ENCODE measurements at regions not wholly inside any gene's neighbourhood (a gene's known extent, or its start where the extent isn't known, plus 50 kb on each side); places are given as distances from the start of the nearest gene placed in this dataset.
"Not testable (repeated sequence)": the region's sequence is repeated elsewhere in the genome, so short reads cannot be mapped to it uniquely, and the experiment has no call there.

GRCh38 chr9:109974143-109974917, 194.3 kb downstream of the PALM2AKAP2 start:
- no peak for DNase-seq (ENCODE audit: low spot score)

GRCh38 chr9:109974918-109975276, 194.9 kb downstream of the PALM2AKAP2 start:
- DNase-seq (ENCODE audit: low spot score) = no peak

DNA sequence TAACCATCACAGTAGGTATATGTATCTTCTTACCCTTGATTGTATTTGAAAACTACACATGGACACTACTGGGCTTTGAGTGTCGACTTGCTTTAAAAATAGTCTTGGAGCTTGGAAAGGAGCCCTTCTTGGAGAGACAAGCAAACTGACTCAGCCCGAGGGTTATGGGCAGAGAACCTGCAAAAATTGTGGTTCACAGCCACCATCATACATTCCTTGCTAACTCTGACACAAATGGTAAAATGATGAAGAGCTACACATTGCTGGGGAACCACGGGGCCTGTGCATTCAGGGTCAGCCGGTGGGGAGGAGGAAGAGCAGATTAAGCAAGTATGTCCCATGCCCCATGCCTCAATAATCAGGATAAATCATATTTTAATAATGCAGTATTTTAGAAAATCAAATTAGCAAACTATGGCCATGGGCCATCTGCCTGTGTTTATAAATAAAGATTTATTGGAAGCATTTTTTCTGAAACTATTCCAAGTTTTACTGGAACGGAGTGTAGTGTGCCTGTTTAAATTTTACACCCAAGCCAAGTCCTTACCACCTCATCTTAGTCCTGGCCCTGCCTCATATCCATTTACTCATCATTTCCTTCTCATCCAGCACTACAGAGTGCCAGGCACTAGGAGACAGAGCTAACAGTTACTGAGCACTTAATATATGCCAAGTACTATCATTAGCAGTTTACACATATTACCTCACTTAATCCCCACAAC, 195.7 kb downstream of the PALM2AKAP2 start:
- no peak for DNase-seq (ENCODE audit: low spot score)

GRCh38 chr9:109976303-109976702, 196.3 kb downstream of the PALM2AKAP2 start:
- DNase-seq (ENCODE audit: low spot score) = no peak

DNA sequence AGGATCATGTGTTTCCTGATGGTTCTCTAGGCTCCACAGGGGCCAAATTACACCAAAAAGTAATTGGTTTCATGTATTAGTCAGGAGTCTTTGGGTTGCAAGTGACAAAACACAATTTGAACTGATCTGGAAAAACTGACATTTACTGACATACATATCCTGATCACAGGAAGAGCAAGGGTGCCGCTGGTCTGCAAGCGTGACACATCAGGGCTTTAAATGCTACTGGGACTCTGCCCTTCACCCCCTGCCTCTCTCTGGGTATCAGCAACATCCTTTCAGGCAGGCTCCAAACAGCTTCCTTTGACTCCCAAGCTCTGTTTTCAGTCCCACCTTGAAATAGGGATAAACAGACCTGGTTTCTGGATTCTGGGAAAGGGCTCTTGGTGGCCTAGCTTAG, 197.5 kb downstream of the PALM2AKAP2 start:
- no peak for DNase-seq (ENCODE audit: low spot score)

GRCh38 chr9:109981091-109981490, 201.1 kb downstream of the PALM2AKAP2 start:
- DNase-seq (ENCODE audit: low spot score) = no peak

DNA sequence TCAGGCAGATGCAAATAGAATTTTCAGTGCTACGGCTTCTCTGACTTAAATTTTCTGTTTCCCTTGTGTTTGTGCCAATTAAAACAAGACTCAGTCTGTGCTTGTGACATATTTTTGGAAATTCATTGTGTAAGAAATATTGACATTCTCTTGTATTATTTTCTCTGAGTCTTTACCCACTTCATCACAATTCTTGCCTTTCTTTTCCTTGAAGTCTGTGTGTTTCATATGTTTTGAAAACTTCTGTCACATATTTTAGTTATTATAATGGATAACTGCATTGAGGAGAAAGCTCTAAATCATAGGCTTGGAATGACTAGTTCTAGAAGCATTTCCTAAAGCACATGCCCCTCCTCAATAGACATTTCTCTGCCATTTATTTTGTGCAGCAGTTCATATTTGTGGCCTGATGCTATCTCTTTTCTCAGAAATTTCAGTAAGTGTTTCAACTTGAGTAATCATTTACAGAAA, 206.6 kb downstream of the PALM2AKAP2 start:
- DNase-seq (ENCODE audit: low spot score) = no peak

DNA sequence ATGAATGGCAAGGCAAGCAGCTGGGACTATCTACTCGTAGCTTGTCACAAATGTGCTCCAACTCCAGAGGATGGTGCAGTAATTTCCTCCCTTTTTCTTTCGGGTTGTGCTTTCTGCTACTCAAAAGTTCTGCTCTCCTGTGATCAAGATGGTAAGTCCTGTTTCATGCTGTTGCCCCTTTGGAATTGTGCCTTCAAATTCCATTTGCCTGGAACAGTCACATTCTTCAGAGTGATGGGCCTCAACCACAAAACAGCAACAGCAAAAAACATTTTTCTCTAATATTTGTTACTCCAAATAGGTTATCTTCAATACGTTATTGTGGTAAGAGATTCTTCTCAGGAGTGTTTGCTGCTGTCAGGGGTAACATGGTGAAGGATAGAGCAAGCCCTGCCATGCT, 209.3 kb downstream of the PALM2AKAP2 start:
- DNase-seq (ENCODE audit: low spot score) = no peak

GRCh38 chr9:109990541-109990940, 210.5 kb downstream of the PALM2AKAP2 start:
- DNase-seq (ENCODE audit: low spot score) = no peak

GRCh38 chr9:109992293-109992692, 212.3 kb downstream of the PALM2AKAP2 start:
- DNase-seq (ENCODE audit: low spot score) = no peak

- no peak for DNase-seq (ENCODE audit: low spot score)
Observed at GRCh38 chr9:109993250-109993978, 213.4 kb downstream of the PALM2AKAP2 start.

DNA sequence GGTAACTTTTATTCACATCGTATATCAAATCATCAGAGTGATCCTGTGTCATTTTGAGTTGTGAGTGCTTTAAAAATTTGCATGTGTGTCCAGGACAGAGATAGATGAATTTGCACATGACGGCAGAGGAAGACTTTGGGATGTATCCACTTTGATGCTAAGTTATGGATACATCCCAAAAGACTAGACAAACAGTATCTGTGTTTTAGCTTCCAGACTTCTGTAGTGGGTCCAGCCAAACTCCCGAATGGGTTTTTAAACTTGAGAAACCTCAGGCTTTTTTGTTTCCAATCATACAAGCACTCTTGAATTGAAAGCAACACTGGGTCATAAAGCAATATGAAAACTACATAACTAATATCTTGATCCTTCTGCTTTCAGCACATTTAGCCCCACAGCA, 213.8 kb downstream of the C9orf152 start:
- no peak for DNase-seq (ENCODE audit: low spot score)

DNA sequence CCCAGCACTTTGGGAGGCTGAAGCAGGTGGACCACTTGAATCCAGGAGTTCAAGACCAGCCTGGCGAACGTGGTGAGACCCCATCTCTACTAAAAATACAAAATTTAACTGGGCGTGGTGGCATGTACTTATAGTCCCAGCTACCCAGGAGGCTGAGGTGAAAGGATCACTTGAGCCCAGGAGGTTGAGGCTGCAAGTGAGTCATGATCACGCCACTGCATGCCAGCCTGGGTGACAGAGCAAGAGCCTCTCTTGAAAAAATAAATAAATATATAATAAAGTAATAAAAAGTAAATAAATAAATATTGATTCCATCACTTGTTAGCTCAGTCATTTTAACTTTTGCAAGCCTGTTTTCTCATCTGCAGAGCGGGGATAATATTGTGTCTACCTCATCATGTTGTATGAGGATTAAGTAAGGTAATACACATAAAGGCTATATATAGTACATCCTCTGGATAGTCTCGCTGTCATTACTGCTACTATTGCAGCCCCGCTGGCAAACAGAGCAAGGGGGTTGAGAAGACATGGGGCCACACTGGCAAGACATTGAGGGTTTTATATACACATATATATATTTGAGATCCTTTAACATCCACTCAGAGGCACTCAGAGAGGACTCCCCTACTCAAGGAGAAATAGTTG, 210.9 kb downstream of the C9orf152 start:
- DNase-seq (ENCODE audit: low spot score) = no peak

GRCh38 chr9:109997682-109998081, 210.3 kb downstream of the C9orf152 start:
- no peak for DNase-seq (ENCODE audit: low spot score)

DNA sequence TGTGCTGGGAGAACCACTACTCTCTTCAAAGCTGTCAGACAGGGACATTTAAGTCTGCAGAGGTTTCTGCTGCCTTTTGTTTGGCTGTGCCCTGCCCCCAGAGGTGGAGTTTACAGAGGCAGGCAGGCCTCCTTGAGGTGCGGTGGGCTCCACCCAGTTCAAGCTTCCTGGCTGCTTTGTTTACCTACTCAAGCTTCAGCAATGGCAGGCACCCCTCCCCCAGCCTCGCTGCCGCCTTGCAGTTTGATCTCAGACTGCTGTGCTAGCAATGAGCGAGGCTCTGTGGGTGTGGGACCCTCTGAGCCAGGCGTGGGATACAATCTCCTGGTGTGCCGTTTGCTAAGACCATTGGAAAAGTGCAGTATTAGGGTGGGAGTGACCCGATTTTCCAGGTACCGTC, 202.4 kb downstream of the C9orf152 start:
- not testable (repeated sequence) for DNase-seq (ENCODE audit: low spot score)

- no peak for DNase-seq (ENCODE audit: low spot score)
Observed at GRCh38 chr9:110006657-110007056, 201.3 kb downstream of the C9orf152 start.

- DNase-seq (ENCODE audit: low spot score) = no peak
Observed at GRCh38 chr9:110007477-110008270, 200.3 kb downstream of the C9orf152 start.

- no peak for DNase-seq (ENCODE audit: low spot score)
Observed at GRCh38 chr9:110008663-110009062, 199.3 kb downstream of the C9orf152 start.

DNA sequence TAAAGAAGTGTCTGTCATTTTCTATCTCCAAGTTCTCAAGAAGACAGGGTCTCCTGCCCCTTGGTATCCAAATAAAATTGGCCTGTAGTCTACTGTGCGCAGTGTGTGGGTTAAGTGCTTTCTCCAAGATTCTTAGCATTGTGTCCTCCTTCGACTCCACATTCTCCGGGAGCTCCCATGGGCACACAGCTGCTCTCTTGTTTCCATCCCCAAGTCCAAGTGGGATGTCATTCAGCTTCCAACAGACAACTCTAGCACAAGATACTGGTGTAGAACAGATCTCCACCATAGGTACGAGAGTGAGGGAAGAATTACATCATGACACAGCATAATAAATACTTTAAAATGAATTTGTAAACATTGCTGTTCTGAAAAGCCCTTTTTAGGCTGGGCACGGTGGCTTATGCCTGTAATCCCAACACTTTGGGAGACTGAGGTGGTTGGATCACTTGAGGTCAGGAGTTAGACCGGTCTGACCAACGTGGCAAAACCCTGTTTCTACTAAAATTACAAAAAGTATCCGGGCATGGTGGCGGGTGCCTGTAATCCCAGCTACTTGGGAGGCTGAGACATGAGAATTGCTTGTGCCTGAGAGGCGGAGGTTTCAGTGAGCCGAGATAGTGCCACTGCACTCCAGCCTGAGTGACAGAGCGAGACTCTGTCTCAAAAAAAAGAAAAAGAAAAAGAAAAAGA, 196.2 kb downstream of the C9orf152 start:
- no peak for DNase-seq (ENCODE audit: low spot score)

DNA sequence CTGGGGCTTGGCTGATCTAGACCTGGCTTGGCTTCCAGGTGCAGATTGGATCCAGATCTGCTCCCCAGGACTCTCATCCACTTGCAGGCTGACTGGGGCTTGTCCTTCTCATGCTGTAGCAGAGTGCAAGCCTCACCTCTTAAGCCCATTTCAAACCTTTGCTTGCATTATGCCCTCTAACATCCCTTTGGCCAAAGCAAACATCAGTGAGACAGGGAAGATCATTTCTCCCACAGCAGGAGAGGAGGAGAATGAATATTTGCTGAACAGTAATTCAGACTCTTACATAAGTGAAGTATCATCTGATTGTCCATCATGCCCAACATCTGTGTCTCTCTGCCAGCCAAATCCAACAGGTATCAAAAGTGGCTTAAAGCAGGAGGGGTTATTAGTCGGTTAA, 194.9 kb downstream of the C9orf152 start:
- DNase-seq (ENCODE audit: low spot score) = no peak
